H1 (cell line): ENCODE measurements at regions not wholly inside any gene's neighbourhood (a gene's known extent, or its start where the extent isn't known, plus 50 kb on each side); places are given as distances from the start of the nearest gene placed in this dataset.

Experiments
- CTCF ChIA-PET: fragments of 300-600 bp; sonication (Branson Sonifier 250); formaldehyde crosslinking; loops from one replicate; lab custom pipeline; 2021; ENCODE audit not compliant: partially characterized antibody; lab: Charles Lee
- POLR2A ChIA-PET: fragments of 300-600 bp; sonication (Branson Sonifier 250); formaldehyde crosslinking; loops from one replicate; lab custom pipeline; 2021; ENCODE audit warnings: inconsistent platforms; ENCODE audit not compliant: partially characterized antibody; lab: Charles Lee
- DNase-seq, 2 experiments: peaks; one replicate each; pipeline versions ENCODE4 v3.0.0 to v3.0.0-alpha.2; 2010 to 2022; ENCODE audit warnings: low spot score in 2 of 2, low read depth in 1 of 2, mixed read lengths in 1 of 2
- FAIRE-seq: peaks from 2 replicates; lab custom pipeline; 2011; peaks lifted over from hg19 to GRCh38; lab: Jason Lieb, UNC
- H2AFZ ChIP-seq: 2 replicates; pipeline ENCODE4 v1.8.1; 2012; ENCODE audit warnings: low read length, inconsistent platforms
- H2AK5ac ChIP-seq: 2 replicates; pipeline ENCODE4 v1.6.1; 2013; ENCODE audit warnings: low read depth, low read length
- H2BK120ac ChIP-seq: replicated peaks from 2 replicates; pipeline ENCODE3; 2013; ENCODE audit warnings: low read depth, low read length, inconsistent platforms
- H2BK12ac ChIP-seq: 2 replicates; pipeline ENCODE4 v1.6.1; 2013; ENCODE audit warnings: low read depth, low read length
- H2BK15ac ChIP-seq: 2 replicates; pipeline ENCODE4 v1.6.1; 2013; ENCODE audit warnings: low read length
- H2BK20ac ChIP-seq: 2 replicates; pipeline ENCODE4 v1.6.1; 2013; ENCODE audit warnings: low read length
- H2BK5ac ChIP-seq: 2 replicates; pipeline ENCODE4 v1.6.1; 2013; ENCODE audit warnings: low read depth, low read length
- H3K14ac ChIP-seq: 2 replicates; pipeline ENCODE4 v1.6.1; 2013; ENCODE audit warnings: inconsistent platforms; ENCODE audit not compliant: insufficient read length
- H3K18ac ChIP-seq: 2 replicates; pipeline ENCODE4 v1.6.1; 2013; ENCODE audit warnings: low read length; ENCODE audit errors: extremely low read depth
- H3K23ac ChIP-seq: 2 replicates; pipeline ENCODE4 v1.6.1; 2013; ENCODE audit warnings: inconsistent platforms; ENCODE audit not compliant: insufficient read length
- H3K23me2 ChIP-seq: 2 replicates; pipeline ENCODE4 v1.6.1; 2013; ENCODE audit warnings: low read depth, low read length
- H3K27ac ChIP-seq: 2 replicates; pipeline ENCODE4 v1.6.1; 2011; ENCODE audit warnings: low read depth, low read length, inconsistent platforms
- H3K27me3 ChIP-seq, 4 experiments: replicated peaks in 1 of 4; 1 replicate in 1 of 4; 2 replicates in 3 of 4; pipeline versions ENCODE4 v1.6.1 to v1.8.1; 2011 to 2013; ENCODE audit warnings: low read length in 3 of 4, mild to moderate bottlenecking in 3 of 4, inconsistent platforms in 2 of 4, mixed read lengths in 2 of 4, moderate library complexity in 1 of 4; ENCODE audit not compliant: control insufficient read depth in 3 of 4, insufficient read depth in 3 of 4; ENCODE audit errors: extremely low read depth in 1 of 4
- H3K36me3 ChIP-seq, 4 experiments: 2 replicates each; pipeline versions ENCODE4 v1.6.1 to v1.8.1; 2011 to 2013; ENCODE audit warnings: mild to moderate bottlenecking in 4 of 4, low read length in 3 of 4, moderate library complexity in 2 of 4, control low read depth in 1 of 4, inconsistent platforms in 1 of 4; ENCODE audit not compliant: insufficient read depth in 4 of 4, control insufficient read depth in 2 of 4
- H3K4ac ChIP-seq: replicated peaks from 2 replicates; pipeline ENCODE3; 2013; ENCODE audit warnings: low read length, low read depth, mixed read lengths, inconsistent platforms; ENCODE audit not compliant: insufficient read length
- H3K4me1 ChIP-seq, 4 experiments: replicated peaks in 1 of 4; 1 replicate in 1 of 4; 2 replicates in 3 of 4; pipeline versions ENCODE4 v1.6.1 to v1.8.1; 2011 to 2013; ENCODE audit warnings: low read length in 3 of 4, inconsistent platforms in 2 of 4, mixed read lengths in 1 of 4; ENCODE audit not compliant: insufficient read depth in 4 of 4, control insufficient read depth in 3 of 4
- H3K4me2 ChIP-seq, 2 experiments: 2 replicates each; pipeline versions ENCODE4 v1.6.1 to v1.8.1; 2011 to 2013; ENCODE audit warnings: low read depth in 2 of 2, low read length in 2 of 2, control low read depth in 1 of 2, inconsistent platforms in 1 of 2, mild to moderate bottlenecking in 1 of 2; ENCODE audit not compliant: insufficient read depth in 1 of 2
- H3K4me3 ChIP-seq, 4 experiments: fragments of 200-600, 300-600 bp in 1 of 4; sonication (generic), shearing (Covaris generic), sonication (Bioruptor Twin) in 1 of 4; 2 replicates each; pipeline versions ENCODE4 v1.5.1 to v1.8.1; 2011 to 2016; ENCODE audit warnings: low read length in 4 of 4, low read depth in 3 of 4, control low read depth in 2 of 4, inconsistent platforms in 2 of 4, mild to moderate bottlenecking in 2 of 4, mixed read lengths in 1 of 4, moderate library complexity in 1 of 4; ENCODE audit not compliant: insufficient read depth in 2 of 4; ENCODE audit errors: extremely low read depth in 1 of 4
- H3K56ac ChIP-seq: replicated peaks from 2 replicates; pipeline ENCODE3; 2013; ENCODE audit warnings: low read depth, mild to moderate bottlenecking, mixed read lengths, low read length, inconsistent platforms; ENCODE audit not compliant: insufficient read length
- H3K79me1 ChIP-seq: 2 replicates; pipeline ENCODE4 v1.6.1; 2013; ENCODE audit warnings: low read depth, low read length, control low read depth
- H3K79me2 ChIP-seq, 2 experiments: 2 replicates each; pipeline versions ENCODE4 v1.6.1 to v1.8.1; 2012 to 2013; ENCODE audit warnings: low read length in 2 of 2, mild to moderate bottlenecking in 2 of 2, inconsistent platforms in 1 of 2; ENCODE audit not compliant: insufficient read depth in 2 of 2, control insufficient read depth in 1 of 2
- H3K9ac ChIP-seq, 4 experiments: replicated peaks in 1 of 4; 1 replicate in 1 of 4; 2 replicates in 3 of 4; pipeline versions ENCODE4 v1.6.1 to v1.8.1; 2011 to 2013; ENCODE audit warnings: low read depth in 3 of 4, low read length in 3 of 4, control low read depth in 2 of 4, mild to moderate bottlenecking in 2 of 4, moderate library complexity in 2 of 4, inconsistent platforms in 1 of 4; ENCODE audit errors: extremely low read depth in 1 of 4
- H3K9me3 ChIP-seq, 2 experiments: 2 replicates each; pipeline versions ENCODE4 v1.6.1 to v1.8.1; 2012 to 2013; ENCODE audit warnings: mild to moderate bottlenecking in 2 of 2, moderate library complexity in 2 of 2, control low read depth in 1 of 2, inconsistent platforms in 1 of 2, low read depth in 1 of 2, low read length in 1 of 2, mixed read lengths in 1 of 2; ENCODE audit not compliant: insufficient read depth in 2 of 2
- H4K20me1 ChIP-seq, 2 experiments: replicated peaks in 1 of 2; 2 replicates each; pipeline versions ENCODE3 to v1.8.1; 2011 to 2013; ENCODE audit warnings: inconsistent platforms in 2 of 2, low read length in 2 of 2, mild to moderate bottlenecking in 1 of 2; ENCODE audit not compliant: insufficient read depth in 2 of 2, control insufficient read depth in 1 of 2
- H4K5ac ChIP-seq: 2 replicates; pipeline ENCODE4 v1.6.1; 2013; ENCODE audit warnings: low read length, low read depth, mixed read lengths, inconsistent platforms; ENCODE audit not compliant: insufficient read length
- H4K8ac ChIP-seq: 2 replicates; pipeline ENCODE4 v1.8.0; 2013; ENCODE audit warnings: mild to moderate bottlenecking, moderate library complexity, low read length, inconsistent platforms; ENCODE audit not compliant: insufficient read depth; ENCODE audit errors: extremely low read depth
- H4K91ac ChIP-seq: replicated peaks from 2 replicates; pipeline ENCODE3; 2013; ENCODE audit warnings: low read length, mixed read lengths, inconsistent platforms; ENCODE audit not compliant: insufficient read length
- CHD2 ChIP-seq: IDR thresholded peaks from 2 replicates; pipeline ENCODE4 v1.6.1; 2012; ENCODE audit warnings: low read length, improper control_type of control experiment
- E2F6 ChIP-seq: IDR thresholded peaks from 2 replicates; pipeline ENCODE4 v1.6.1; 2012; ENCODE audit warnings: inconsistent platforms
- EGR1 ChIP-seq: IDR thresholded peaks from 2 replicates; pipeline ENCODE4 v1.6.1; 2011; ENCODE audit warnings: low read depth, low read length, borderline replicate concordance
- NRF1 ChIP-seq: IDR thresholded peaks from 2 replicates; pipeline ENCODE4 v1.6.1; 2011; ENCODE audit warnings: mild to moderate bottlenecking, low read depth, low read length, improper control_type of control experiment
- POU5F1 ChIP-seq: IDR thresholded peaks from 2 replicates; pipeline ENCODE4 v1.6.1; 2011; ENCODE audit warnings: low read depth, mild to moderate bottlenecking, low read length, moderate library complexity
- RAD21 ChIP-seq, 2 experiments: IDR thresholded peaks in 1 of 2; conservative IDR thresholded peaks in 1 of 2; 2 replicates each; pipeline ENCODE4 v1.6.1; 2011; ENCODE audit warnings: low read depth in 2 of 2, low read length in 2 of 2, improper control_type of control experiment in 1 of 2, inconsistent platforms in 1 of 2, mild to moderate bottlenecking in 1 of 2, moderate library complexity in 1 of 2
- RBBP5 ChIP-seq: IDR thresholded peaks from 2 replicates; pipeline ENCODE4 v1.7.1; 2012; ENCODE audit warnings: low read depth, mild to moderate bottlenecking, inconsistent platforms, low read length, moderate library complexity, borderline replicate concordance
- SIN3A ChIP-seq, 2 experiments: IDR thresholded peaks in 1 of 2; conservative IDR thresholded peaks in 1 of 2; 2 replicates each; pipeline ENCODE4 v1.6.1; 2011 to 2012; ENCODE audit warnings: low read length in 2 of 2, improper control_type of control experiment in 1 of 2, low read depth in 1 of 2, mild to moderate bottlenecking in 1 of 2
- SIX5 ChIP-seq: IDR thresholded peaks from 2 replicates; pipeline ENCODE4 v1.6.1; 2011; ENCODE audit warnings: mild to moderate bottlenecking, low read depth, low read length
- SP4 ChIP-seq: IDR thresholded peaks from 2 replicates; pipeline ENCODE4 v1.6.1; 2012; ENCODE audit warnings: low read length, inconsistent platforms
- SUZ12 ChIP-seq: fragments of 200-600 bp; sonication (generic); IDR thresholded peaks from 2 replicates; pipeline ENCODE4 v1.6.1; 2012; ENCODE audit warnings: mild to moderate bottlenecking, inconsistent platforms, low read length, moderate library complexity, mixed read lengths
- WGBS, 2 experiments: shearing (Covaris generic) in 1 of 2; methylation state at CpG; one replicate each; pipeline versions ENCODE4 v1.1.6 to v1.1.7; 2013 to 2015; ENCODE audit warnings: low lambda C conversion rate in 2 of 2, mixed read lengths in 2 of 2, inconsistent platforms in 1 of 2, low coverage in 1 of 2, missing lambda C conversion rate in 1 of 2; ENCODE audit not compliant: insufficient replicate concordance in 2 of 2, insufficient coverage in 1 of 2, insufficient read length in 1 of 2; ENCODE audit errors: extremely low coverage in 1 of 2, missing lambda C conversion rate in 1 of 2; 5-methylcytosine and 5-hydroxymethylcytosine counted together
- TF ChIP-seq, protein P1 (sequence below): IDR thresholded peaks from 2 replicates; pipeline ENCODE4 v1.6.1; 2012; ENCODE audit warnings: inconsistent platforms

GRCh38 chr21:39066829-39067780 lies 116.1 kb downstream of the PSMG1 start:
- Histone ChIP-seq H3K4ac (no peak overlapping the region), H2BK5ac (no peak overlapping the region)
- POLR2A ChIA-PET: no interaction called here
- TF ChIP-seq SIX5: no peak
- TF ChIP-seq, protein P1, sequence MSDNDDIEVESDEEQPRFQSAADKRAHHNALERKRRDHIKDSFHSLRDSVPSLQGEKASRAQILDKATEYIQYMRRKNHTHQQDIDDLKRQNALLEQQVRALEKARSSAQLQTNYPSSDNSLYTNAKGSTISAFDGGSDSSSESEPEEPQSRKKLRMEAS: no peak
- TF ChIP-seq SIN3A (conservative IDR thresholded peaks at IDR 0.05 in 1 of 2, IDR thresholded peaks at IDR 0.05 in 1 of 2; ENCODE audit: low read depth in 1 of 2, low read length in 2 of 2): no peak
- TF ChIP-seq CHD2: no peak
- no peak for TF ChIP-seq RBBP5
- no peak for TF ChIP-seq EGR1
- TF ChIP-seq SUZ12: no peak
- TF ChIP-seq SP4: no peak
- no peak for TF ChIP-seq RAD21 (IDR thresholded peaks at IDR 0.05 in 1 of 2, conservative IDR thresholded peaks at IDR 0.05 in 1 of 2; ENCODE audit: low read depth in 2 of 2, low read length in 2 of 2)
- TF ChIP-seq NRF1: no peak
- no peak for TF ChIP-seq E2F6
- no peak for TF ChIP-seq POU5F1

More at GRCh38 chr21:39066829-39067780, 116.1 kb downstream of the PSMG1 start:
- Histone ChIP-seq H2BK15ac (no peak overlapping the region), H3K23me2 (no peaks in the 10 kb centered on the region), H4K8ac (no peak overlapping the region), H2BK20ac (no peak overlapping the region), H3K4me3 (no peak overlapping the region), H2AFZ (no peak overlapping the region), H4K20me1 (no peaks in the 10 kb centered on the region), H3K79me1 (no peaks in the 10 kb centered on the region), H2AK5ac (no peak overlapping the region), H3K18ac (no peak overlapping the region), H4K91ac (no peak overlapping the region), H2BK12ac (no peak overlapping the region), H3K27me3 (no peaks in the 10 kb centered on the region), H3K36me3 (no peaks in the 10 kb centered on the region), H3K4me2 (no peak overlapping the region), H3K23ac (no peak overlapping the region), H3K27ac (no peak overlapping the region), H2BK120ac (no peak overlapping the region), H3K14ac (no peak overlapping the region), H3K9ac (no peak overlapping the region), H3K4me1 (no peaks in the 10 kb centered on the region), H4K5ac (no peak overlapping the region), H3K79me2 (no peaks in the 10 kb centered on the region), H3K9me3 (peaks cover 3 to 6% of the 10 kb centered on the region in 2 experiments), H3K56ac (no peak overlapping the region)
- FAIRE-seq (no peak), DNase-seq (no peak)
- 92% methylated on average over 12 of the region's 12 CpGs; no CpG with 5 or more reads in 1 of the 2 experiments for WGBS, 2 experiments
- CTCF ChIA-PET: no interaction called here
